Lung (tissue), 11 donors: ENCODE measurements at regions not wholly inside any gene's neighbourhood (a gene's known extent, or its start where the extent isn't known, plus 50 kb on each side); places are given as distances from the start of the nearest gene placed in this dataset.

Experiments used
- ATAC-seq: fragments of 200-7000 bp; cut with Tn5 transposase; one replicate; pipeline ENCODE4 v1.9.1; 2020; ENCODE audit warnings: moderate number of reproducible peaks; ENCODE audit not compliant: insufficient read depth, low FRiP score
- DNase-seq, 3 donors: peaks; one replicate each; pipeline ENCODE4 v3.0.0-alpha.2; 2013 to 2017
- H3K27ac ChIP-seq, 2 donors: one replicate each; pipeline ENCODE4 v1.5.1; 2013; ENCODE audit warnings: mild to moderate bottlenecking in 2 of 2, moderate library complexity in 2 of 2, control low read depth in 1 of 2, inconsistent platforms in 1 of 2, low read depth in 1 of 2, low read length in 1 of 2
- H3K27me3 ChIP-seq, 3 donors: one replicate each; pipeline ENCODE4 v1.5.1; 2013; ENCODE audit warnings: low read length in 2 of 3; ENCODE audit not compliant: control insufficient read depth in 3 of 3, insufficient read depth in 3 of 3
- H3K36me3 ChIP-seq, 4 donors: one replicate each; pipeline ENCODE4 v1.5.1; 2013; ENCODE audit warnings: low read length in 4 of 4, mild to moderate bottlenecking in 1 of 4, moderate library complexity in 1 of 4; ENCODE audit not compliant: control insufficient read depth in 4 of 4, insufficient read depth in 4 of 4
- H3K4me1 ChIP-seq, 5 donors: one replicate each; pipeline ENCODE4 v1.5.1; 2013; ENCODE audit warnings: low read length in 5 of 5, mild to moderate bottlenecking in 2 of 5, moderate library complexity in 1 of 5; ENCODE audit not compliant: control insufficient read depth in 5 of 5, insufficient read depth in 5 of 5
- H3K4me3 ChIP-seq: one replicate; pipeline ENCODE4 v1.5.1; 2013; ENCODE audit warnings: mild to moderate bottlenecking, control low read depth, moderate library complexity
- H3K9ac ChIP-seq, 2 donors: one replicate each; pipeline ENCODE4 v1.5.1; 2013; ENCODE audit warnings: low read length in 2 of 2, control low read depth in 1 of 2; ENCODE audit not compliant: insufficient read depth in 1 of 2
- H3K9me3 ChIP-seq, 4 donors: one replicate each; pipeline ENCODE4 v1.5.1; 2013; ENCODE audit warnings: low read length in 3 of 4, mild to moderate bottlenecking in 1 of 4, moderate library complexity in 1 of 4; ENCODE audit not compliant: control insufficient read depth in 4 of 4, insufficient read depth in 3 of 4
- CTCF ChIP-seq: IDR thresholded peaks from 2 replicates; pipeline ENCODE4 v1.5.1; 2012; ENCODE audit warnings: mild to moderate bottlenecking; ENCODE audit errors: control extremely low read depth, extremely low read depth
- WGBS, 2 donors: extraction: QIAGEN DNeasy Blood & Tissue Kit; methylation state at CpG; one replicate each; pipeline ENCODE4 v1.1.7; 2013; 5-methylcytosine and 5-hydroxymethylcytosine counted together
- donor health status: control.
- donor health status: control.
- donor health status: Bipolar disorder and iron deficiency.
- donor health status: healthy.
- donor health status: DM: yes; HTN: yes; CAD: no.

- 57 to 60% methylated on average over 5 of the region's 5 CpGs for WGBS, 2 donors
- no peak for TF ChIP-seq CTCF
- no peak for ATAC-seq
These were observed 308.9 kb upstream of the LRFN5 start for GRCh38 chr14:41297576-41298327.

GRCh38 chr14:41295734-41296133 lies 310.9 kb upstream of the LRFN5 start:
- H3K4me1 ChIP-seq: no peaks in the 10 kb centered on the region
- H3K36me3 ChIP-seq: no peaks in the 10 kb centered on the region
- H3K27me3 ChIP-seq: no peaks in the 10 kb centered on the region
- WGBS, 2 donors: 90 to 96% methylated on average over 3 of the region's 3 CpGs
- H3K9me3 ChIP-seq: peaks cover 0 to 3% (median 0%) of the 10 kb centered on the region in 4 donors
- no peak overlapping the region for H3K9ac ChIP-seq
- TF ChIP-seq CTCF: no peak
- no peak overlapping the region for H3K4me3 ChIP-seq
- no peak overlapping the region for H3K27ac ChIP-seq
- no peak for ATAC-seq
- DNase-seq: no peak

More at GRCh38 chr14:41297576-41298327, 308.9 kb upstream of the LRFN5 start:
- DNase-seq: no peak
- H3K36me3 ChIP-seq: no peaks in the 10 kb centered on the region
- peaks cover 0 to 3% (median 0%) of the 10 kb centered on the region in 4 donors for H3K9me3 ChIP-seq
- no peak overlapping the region for H3K9ac ChIP-seq
- H3K4me3 ChIP-seq: no peak overlapping the region
- no peaks in the 10 kb centered on the region for H3K27me3 ChIP-seq
- no peak overlapping the region for H3K27ac ChIP-seq
- H3K4me1 ChIP-seq: no peaks in the 10 kb centered on the region

- H3K27ac ChIP-seq: no peak overlapping the region
- H3K4me1 ChIP-seq: no peaks in the 10 kb centered on the region
- H3K36me3 ChIP-seq: no peaks in the 10 kb centered on the region
- peaks cover 0 to 6% (median 1%) of the 10 kb centered on the region in 4 donors for H3K9me3 ChIP-seq
- no peak for TF ChIP-seq CTCF
- H3K4me3 ChIP-seq: no peak overlapping the region
- no peak for DNase-seq
- 72 to 80% methylated on average over 5 of the region's 5 CpGs for whole genome bisulfite sequencing, 2 donors
- H3K9ac ChIP-seq: no peak overlapping the region
- no peaks in the 10 kb centered on the region for H3K27me3 ChIP-seq
- ATAC-seq: no peak
These were observed 317.7 kb upstream of the LRFN5 start for GRCh38 chr14:41289025-41289424.
